ENCODE measurements at regions not wholly inside any gene's neighbourhood (a gene's known extent, or its start where the extent isn't known, plus 50 kb on each side); places are given as distances from the start of the nearest gene placed in this dataset.
"Not testable (repeated sequence)": the region's sequence is repeated elsewhere in the genome, so short reads cannot be mapped to it uniquely, and the experiment has no call there.

- TF ChIP-seq POLR2AphosphoS2 (IDR thresholded peaks at IDR 0.05; ENCODE audit: low read depth, low read length); CTCF (CRISPR knock-in tag; IDR thresholded peaks at IDR 0.05); CERS6 (CRISPR knock-in tag; IDR thresholded peaks at IDR 0.05); POLR2A (IDR thresholded peaks at IDR 0.05; ENCODE audit: insufficient read depth in 1 of 2, low read depth in 2 of 2, low read length in 2 of 2): not testable (repeated sequence)
Observed at GRCh38 chr13:44682416-44682815, 106.3 kb upstream of the TSC22D1 start.
